IMR-90 (cell line): ENCODE measurements at regions not wholly inside any gene's neighbourhood (a gene's known extent, or its start where the extent isn't known, plus 50 kb on each side); places are given as distances from the start of the nearest gene placed in this dataset.

Experiments
- ATAC-seq: fragments of 200-7000 bp; cut with Tn5 transposase; 2 replicates; pipeline ENCODE4 v1.9.1; 2020; ENCODE audit warnings: low read depth, mild to moderate bottlenecking, moderate library complexity
- BruUV-seq: library from RNA; stranded (reverse); fragments of 400-500 nt; replicated peaks from 2 replicates; lab custom pipeline; 2021; lab: Mats Ljungman, UMichigan
- CTCF ChIA-PET: fragments of 300-600 bp; formaldehyde crosslinking; extraction: SDS; loops from one replicate; lab custom pipeline; 2021; ENCODE audit warnings: antibody characterized with exemption; lab: Yijun Ruan, JAX
- POLR2A ChIA-PET: fragments of 300-600 bp; sonication (Branson Sonifier 250); formaldehyde crosslinking; loops from one replicate; lab custom pipeline; 2022; ENCODE audit warnings: antibody characterized with exemption; ENCODE audit not compliant: unreplicated experiment; lab: Charles Lee
- DNase-seq: peaks from one replicate; pipeline ENCODE4 v3.0.0; 2013
- H2AFZ ChIP-seq: replicated peaks from 2 replicates; pipeline ENCODE3; 2013; ENCODE audit warnings: low read length, mild to moderate bottlenecking; ENCODE audit not compliant: poor library complexity
- H2AK5ac ChIP-seq: 2 replicates; pipeline ENCODE4 v1.6.1; 2013; ENCODE audit warnings: low read depth, low read length, inconsistent platforms
- H2AK9ac ChIP-seq: replicated peaks from 2 replicates; pipeline ENCODE3; 2013; ENCODE audit warnings: mild to moderate bottlenecking, low read depth, low read length, moderate library complexity; ENCODE audit not compliant: poor library complexity
- H2BK120ac ChIP-seq: 2 replicates; pipeline ENCODE4 v1.6.1; 2013; ENCODE audit warnings: low read depth, low read length, inconsistent platforms
- H2BK15ac ChIP-seq: 3 replicates; pipeline ENCODE4 v1.6.1; 2013; ENCODE audit warnings: low read depth, low read length, inconsistent platforms
- H2BK20ac ChIP-seq: 2 replicates; pipeline ENCODE4 v1.6.1; 2013; ENCODE audit warnings: low read depth, mild to moderate bottlenecking, inconsistent platforms, low read length, moderate library complexity
- H2BK5ac ChIP-seq: 2 replicates; pipeline ENCODE4 v1.6.1; 2013; ENCODE audit warnings: mild to moderate bottlenecking, low read depth, low read length, inconsistent platforms; ENCODE audit not compliant: poor library complexity, severe bottlenecking
- H3K14ac ChIP-seq: replicated peaks from 2 replicates; pipeline ENCODE4 v1.6.1; 2013; ENCODE audit warnings: low read depth, low read length, inconsistent platforms
- H3K18ac ChIP-seq: 2 replicates; pipeline ENCODE4 v1.6.1; 2013; ENCODE audit warnings: low read depth, low read length, control low read depth
- H3K23ac ChIP-seq: 2 replicates; pipeline ENCODE4 v1.6.1; 2013; ENCODE audit warnings: low read depth, low read length, inconsistent platforms
- H3K27ac ChIP-seq: 2 replicates; pipeline ENCODE4 v1.5.1; 2013; ENCODE audit warnings: mild to moderate bottlenecking, control low read depth, low read length; ENCODE audit not compliant: insufficient read depth
- H3K27me3 ChIP-seq: 2 replicates; pipeline ENCODE4 v1.6.1; 2013; ENCODE audit warnings: low read length; ENCODE audit not compliant: control insufficient read depth, insufficient read depth
- H3K36me3 ChIP-seq: 2 replicates; pipeline ENCODE4 v1.6.1; 2013; ENCODE audit warnings: low read length, mixed read lengths; ENCODE audit not compliant: control insufficient read depth, insufficient read depth
- H3K4ac ChIP-seq: 2 replicates; pipeline ENCODE4 v1.6.1; 2013; ENCODE audit warnings: low read depth, low read length, inconsistent platforms
- H3K4me1 ChIP-seq: 2 replicates; pipeline ENCODE4 v1.6.1; 2013; ENCODE audit warnings: low read length, mixed read lengths; ENCODE audit not compliant: control insufficient read depth, insufficient read depth
- H3K4me2 ChIP-seq: 2 replicates; pipeline ENCODE4 v1.6.1; 2013; ENCODE audit warnings: low read depth, mild to moderate bottlenecking, control low read depth, low read length, moderate library complexity
- H3K4me3 ChIP-seq: 2 replicates; pipeline ENCODE4 v1.5.1; 2013; ENCODE audit warnings: low read depth, mild to moderate bottlenecking, control low read depth, low read length, moderate library complexity; ENCODE audit not compliant: insufficient read depth
- H3K56ac ChIP-seq: 2 replicates; pipeline ENCODE4 v1.6.1; 2013; ENCODE audit warnings: low read length, inconsistent platforms; ENCODE audit not compliant: insufficient read depth; ENCODE audit errors: extremely low read depth
- H3K79me1 ChIP-seq, 2 experiments: 2 replicates each; pipeline ENCODE4 v1.6.1; 2013; ENCODE audit warnings: low read length in 2 of 2, inconsistent platforms in 1 of 2, low read depth in 1 of 2
- H3K9ac ChIP-seq: 2 replicates; pipeline ENCODE4 v1.6.1; 2013; ENCODE audit warnings: low read depth, low read length, control low read depth
- H3K9me1 ChIP-seq: 2 replicates; pipeline ENCODE4 v1.6.1; 2013; ENCODE audit warnings: low read length, inconsistent platforms; ENCODE audit not compliant: insufficient read depth
- H3K9me3 ChIP-seq: 2 replicates; pipeline ENCODE4 v1.6.1; 2013; ENCODE audit warnings: low read length; ENCODE audit not compliant: control insufficient read depth, insufficient read depth
- H4K20me1 ChIP-seq: 2 replicates; pipeline ENCODE4 v1.6.1; 2013; ENCODE audit warnings: low read length, inconsistent platforms; ENCODE audit not compliant: insufficient read depth
- H4K5ac ChIP-seq: 2 replicates; pipeline ENCODE4 v1.6.1; 2013; ENCODE audit warnings: mild to moderate bottlenecking, low read depth, low read length, control low read depth
- H4K8ac ChIP-seq, 2 experiments: 2 replicates each; pipeline ENCODE4 v1.6.1; 2013; ENCODE audit warnings: low read depth in 2 of 2, low read length in 2 of 2, control low read depth in 1 of 2, inconsistent platforms in 1 of 2
- H4K91ac ChIP-seq: 2 replicates; pipeline ENCODE4 v1.6.1; 2013; ENCODE audit warnings: low read depth, low read length, inconsistent platforms; ENCODE audit not compliant: insufficient read depth
- BHLHE40 ChIP-seq: fragments of 150-350 bp; IDR thresholded peaks from 2 replicates; pipeline ENCODE4 v1.6.1; 2016; ENCODE audit warnings: mild to moderate bottlenecking, low read depth, low read length
- CEBPB ChIP-seq: IDR thresholded peaks from 2 replicates; pipeline ENCODE4 v1.6.1; 2012; ENCODE audit warnings: low read depth, low read length, improper control_type of control experiment
- CTCF ChIP-seq: conservative IDR thresholded peaks from 2 replicates; pipeline ENCODE4 v1.5.1; 2012; ENCODE audit warnings: mild to moderate bottlenecking, low read depth, low read length, improper control_type of control experiment
- FOS ChIP-seq: fragments of 150-350 bp; IDR thresholded peaks from 2 replicates; pipeline ENCODE4 v1.6.1; 2016; ENCODE audit warnings: low read depth, low read length
- MAFK ChIP-seq: IDR thresholded peaks from 2 replicates; pipeline ENCODE4 v1.6.1; 2012; ENCODE audit warnings: low read depth, low read length, improper control_type of control experiment
- MAZ ChIP-seq: IDR thresholded peaks from 2 replicates; pipeline ENCODE4 v1.6.1; 2012; ENCODE audit warnings: low read depth, mild to moderate bottlenecking, low read length, improper control_type of control experiment, moderate library complexity, borderline replicate concordance
- MXI1 ChIP-seq: IDR thresholded peaks from 2 replicates; pipeline ENCODE4 v1.6.1; 2012; ENCODE audit warnings: low read depth, mild to moderate bottlenecking, low read length, moderate library complexity, borderline replicate concordance
- NFE2L2 ChIP-seq: fragments of 150-350 bp; IDR thresholded peaks from 2 replicates; pipeline ENCODE4 v1.6.1; 2016; ENCODE audit warnings: low read depth, mild to moderate bottlenecking, low read length
- RCOR1 ChIP-seq: IDR thresholded peaks from 2 replicates; pipeline ENCODE4 v1.6.1; 2012; ENCODE audit warnings: mild to moderate bottlenecking, low read length, improper control_type of control experiment; ENCODE audit not compliant: insufficient replicate concordance
- RFX5 ChIP-seq: IDR thresholded peaks from 2 replicates; pipeline ENCODE4 v1.8.0; 2012; ENCODE audit warnings: low read depth, mild to moderate bottlenecking, low read length, moderate library complexity
- SMC3 ChIP-seq: fragments of 150-350 bp; IDR thresholded peaks from 2 replicates; pipeline ENCODE4 v1.6.1; 2016; ENCODE audit warnings: low read depth, mild to moderate bottlenecking, antibody characterized with exemption, low read length, moderate library complexity
- USF2 ChIP-seq: fragments of 150-350 bp; IDR thresholded peaks from 2 replicates; pipeline ENCODE4 v1.6.1; 2017; ENCODE audit warnings: mild to moderate bottlenecking, antibody characterized with exemption, low read length, low read depth
- WGBS, 2 experiments: methylation state at CpG; one replicate each; pipeline versions ENCODE4 v1.1.5 to v1.1.7; 2013; ENCODE audit warnings: missing lambda C conversion rate in 2 of 2; ENCODE audit not compliant: insufficient read length in 1 of 2; ENCODE audit errors: extremely low coverage in 2 of 2; 5-methylcytosine and 5-hydroxymethylcytosine counted together
- dilution Hi-C: fragments of 300-500 bp; cut with HindIII; formaldehyde crosslinking; loops from one replicate; pipeline ENCODE4 v1.14.3; 2018; ENCODE audit warnings: low sequenced_read_pairs; ENCODE audit not compliant: unreplicated experiment
- in situ Hi-C: fragments of 300-500 bp; cut with MboI; formaldehyde crosslinking; loops from 3 replicates; pipeline ENCODE4 v1.14.3; 2019; ENCODE audit warnings: low sequenced_read_pairs, inconsistent platforms, mixed read lengths
- intact Hi-C: fragments of 100-400 bp; cut with micrococcal nuclease; formaldehyde crosslinking; loops from 2 replicates; pipeline ENCODE4 v1.10.0; 2022

GRCh38 chr5:68428231-68428811, 212.8 kb downstream of the PIK3R1 start:
- DNase-seq = no peak
- no peak overlapping the region for H2AK5ac ChIP-seq
- ATAC-seq = no peak
- no peak for TF ChIP-seq RCOR1
- TF ChIP-seq RFX5 = no peak
- no peak for TF ChIP-seq SMC3
- no peak for TF ChIP-seq CEBPB
- no peak for TF ChIP-seq MAZ
- no peak for TF ChIP-seq NFE2L2
- no peak for TF ChIP-seq MAFK
- TF ChIP-seq BHLHE40 = no peak
- TF ChIP-seq FOS = no peak
- TF ChIP-seq CTCF = no peak
- no peak for TF ChIP-seq MXI1
- TF ChIP-seq USF2 = no peak
- H3K79me1 ChIP-seq = no peaks in the 10 kb centered on the region
- no peak overlapping the region for H4K8ac ChIP-seq
- no peak overlapping the region for H3K18ac ChIP-seq
- no peak overlapping the region for H2BK15ac ChIP-seq
- intact Hi-C loops = no loop called here
- no peaks in the 10 kb centered on the region for H4K20me1 ChIP-seq
- peak overlapping the region; percentile 36 for H2AFZ ChIP-seq
- dilution Hi-C loops = no loop called here
- ChIA-PET POLR2A (no interaction called here), CTCF (no interaction called here)
- H3K23ac ChIP-seq = no peak overlapping the region
- H3K9me3 ChIP-seq = no peaks in the 10 kb centered on the region
- H2AK9ac ChIP-seq = no peak overlapping the region
- H3K56ac ChIP-seq = no peak overlapping the region
- no peak overlapping the region for H3K4me3 ChIP-seq
- in situ Hi-C loops = no loop called here
- H3K4me2 ChIP-seq = no peak overlapping the region
- no peaks in the 10 kb centered on the region for H3K27me3 ChIP-seq
- no peak overlapping the region for H3K4ac ChIP-seq
- no peak overlapping the region for H2BK5ac ChIP-seq
- no peaks in the 10 kb centered on the region; the same call in 1 of the 2 replicates for H3K4me1 ChIP-seq
- no peak overlapping the region for H3K27ac ChIP-seq
- H3K9me1 ChIP-seq = peaks cover 2% of the 10 kb centered on the region; the same call in 1 of the 2 replicates
- H4K91ac ChIP-seq = no peak overlapping the region
- H2BK20ac ChIP-seq = no peak overlapping the region
- no peak overlapping the region for H3K14ac ChIP-seq
- no peaks in the 10 kb centered on the region for H3K36me3 ChIP-seq
- no peak overlapping the region for H3K9ac ChIP-seq
- no peak overlapping the region for H4K5ac ChIP-seq
- no TSS peak for BruUV-seq
- no peak overlapping the region for H2BK120ac ChIP-seq
- 80% methylated on average over 6 of the region's 9 CpGs; no CpG with 5 or more reads in 1 of the 2 experiments for WGBS, 2 experiments
